ENCODE measurements at regions not wholly inside any gene's neighbourhood (a gene's known extent, or its start where the extent isn't known, plus 50 kb on each side); places are given as distances from the start of the nearest gene placed in this dataset.

GRCh38 chr22:27490080-27490479 is 311.5 kb downstream of the MN1 start:
- no peak for DNase-seq

- no peak for DNase-seq
These were observed 309.7 kb downstream of the MN1 start for GRCh38 chr22:27491888-27492287.

- DNase-seq = no peak
These were observed 308.9 kb downstream of the MN1 start for GRCh38 chr22:27492566-27493201.

- no peak for DNase-seq
These were observed 307.8 kb downstream of the MN1 start for GRCh38 chr22:27493796-27494195.

- no peak for DNase-seq
These were observed 306.8 kb downstream of the MN1 start for GRCh38 chr22:27494785-27495184.

GRCh38 chr22:27495325-27495724 is 306.2 kb downstream of the MN1 start:
- no peak for DNase-seq

GRCh38 chr22:27499121-27499520 is 302.4 kb downstream of the MN1 start:
- no peak for DNase-seq

GRCh38 chr22:27501191-27501936 is 300.2 kb downstream of the MN1 start:
- DNase-seq = no peak

- no peak for DNase-seq
These were observed 299.2 kb downstream of the MN1 start for GRCh38 chr22:27502327-27502726.

GRCh38 chr22:27504360-27505253 is 296.9 kb downstream of the MN1 start:
- no peak for DNase-seq

- DNase-seq = no peak
These were observed 294.4 kb downstream of the MN1 start for GRCh38 chr22:27507111-27507611.

- no peak for DNase-seq
These were observed 293.5 kb downstream of the MN1 start for GRCh38 chr22:27507935-27508526.

- DNase-seq = no peak
These were observed 292.2 kb downstream of the MN1 start for GRCh38 chr22:27509132-27509920.

- DNase-seq = no peak
These were observed 291.5 kb downstream of the MN1 start for GRCh38 chr22:27510024-27510423.

GRCh38 chr22:27512283-27512761 is 289.2 kb downstream of the MN1 start:
- no peak for DNase-seq

GRCh38 chr22:27513021-27513420 is 288.5 kb downstream of the MN1 start:
- no peak for DNase-seq

- no peak for DNase-seq
These were observed 286.7 kb downstream of the MN1 start for GRCh38 chr22:27514601-27515523.

GRCh38 chr22:27517361-27518155 is 284.0 kb downstream of the MN1 start:
- no peak for DNase-seq

- DNase-seq = no peak
These were observed 282.8 kb downstream of the MN1 start for GRCh38 chr22:27518531-27519340.

All from CD4-positive, alpha-beta T cell treated with Interleukin-21 for 1 hour (primary cell).